ENCODE measurements at regions not wholly inside any gene's neighbourhood (a gene's known extent, or its start where the extent isn't known, plus 50 kb on each side); places are given as distances from the start of the nearest gene placed in this dataset.
"Not testable (repeated sequence)": the region's sequence is repeated elsewhere in the genome, so short reads cannot be mapped to it uniquely, and the experiment has no call there.

GRCh38 chr3:193946945-193947344 is 189.0 kb upstream of the HES1 start:
- DNase-seq (ENCODE audit: low read depth in 4 of 4, low spot score in 3 of 4) = no peak

GRCh38 chr3:193947596-193947995 is 188.4 kb upstream of the HES1 start:
- no peak for DNase-seq (ENCODE audit: low read depth in 4 of 4, low spot score in 3 of 4)

GRCh38 chr3:193948459-193948858 is 187.5 kb upstream of the HES1 start:
- no peak for DNase-seq (ENCODE audit: low read depth in 4 of 4, low spot score in 3 of 4)

- no peak for DNase-seq (ENCODE audit: low read depth in 4 of 4, low spot score in 3 of 4)
Measured at GRCh38 chr3:193951859-193952258, 184.1 kb upstream of the HES1 start.

GRCh38 chr3:193954752-193955151 is 181.2 kb upstream of the HES1 start:
- no peak for DNase-seq (ENCODE audit: low read depth in 4 of 4, low spot score in 3 of 4)

- no peak for DNase-seq (ENCODE audit: low read depth in 4 of 4, low spot score in 3 of 4)
Measured at GRCh38 chr3:193955719-193956118, 180.2 kb upstream of the HES1 start.

- no peak for DNase-seq (ENCODE audit: low read depth in 4 of 4, low spot score in 3 of 4)
Measured at GRCh38 chr3:193959861-193960260, 176.1 kb upstream of the HES1 start.

GRCh38 chr3:193960487-193961274 is 175.3 kb upstream of the HES1 start:
- DNase-seq (ENCODE audit: low read depth in 4 of 4, low spot score in 3 of 4) = peak in 3 of 4 donors; percentile 41 to 74 (median 63)

- DNase-seq (ENCODE audit: low read depth in 4 of 4, low spot score in 3 of 4) = no peak
Measured at GRCh38 chr3:193962986-193963685, 172.8 kb upstream of the HES1 start.

- no peak for DNase-seq (ENCODE audit: low read depth in 4 of 4, low spot score in 3 of 4)
Measured at GRCh38 chr3:193963808-193964516, 172.0 kb upstream of the HES1 start.

- DNase-seq (ENCODE audit: low read depth in 4 of 4, low spot score in 3 of 4) = no peak
Measured at GRCh38 chr3:193964517-193964880, 171.4 kb upstream of the HES1 start.

GRCh38 chr3:193968380-193968974 is 167.5 kb upstream of the HES1 start:
- no peak for DNase-seq (ENCODE audit: low read depth in 4 of 4, low spot score in 3 of 4)

GRCh38 chr3:193970131-193970772 is 165.7 kb upstream of the HES1 start:
- DNase-seq (ENCODE audit: low read depth in 4 of 4, low spot score in 3 of 4) = not testable (repeated sequence)

GRCh38 chr3:193970773-193971206 is 165.2 kb upstream of the HES1 start:
- DNase-seq (ENCODE audit: low read depth in 4 of 4, low spot score in 3 of 4) = no peak

GRCh38 chr3:193971261-193971751 is 164.6 kb upstream of the HES1 start:
- no peak for DNase-seq (ENCODE audit: low read depth in 4 of 4, low spot score in 3 of 4)

GRCh38 chr3:193971966-193972365 is 164.0 kb upstream of the HES1 start:
- DNase-seq (ENCODE audit: low read depth in 4 of 4, low spot score in 3 of 4) = no peak

- DNase-seq (ENCODE audit: low read depth in 4 of 4, low spot score in 3 of 4) = no peak
Measured at GRCh38 chr3:193972832-193973231, 163.1 kb upstream of the HES1 start.

GRCh38 chr3:193974191-193974652 is 161.7 kb upstream of the HES1 start:
- no peak for DNase-seq (ENCODE audit: low read depth in 4 of 4, low spot score in 3 of 4)

- no peak for DNase-seq (ENCODE audit: low read depth in 4 of 4, low spot score in 3 of 4)
Measured at GRCh38 chr3:193974671-193975535, 161.0 kb upstream of the HES1 start.

All from left renal pelvis (tissue), 4 donors.